GM10266 (cell line): ENCODE measurements at regions not wholly inside any gene's neighbourhood (a gene's known extent, or its start where the extent isn't known, plus 50 kb on each side); places are given as distances from the start of the nearest gene placed in this dataset.
"Not testable (repeated sequence)": the region's sequence is repeated elsewhere in the genome, so short reads cannot be mapped to it uniquely, and the experiment has no call there.

Source experiments
- DNase-seq: peaks from one replicate; pipeline ENCODE4 v3.0.0; 2012; ENCODE audit errors: extremely low spot score
- CTCF ChIP-seq: IDR thresholded peaks from 2 replicates; pipeline ENCODE4 v1.5.1; 2012; ENCODE audit warnings: mild to moderate bottlenecking, low read depth; ENCODE audit not compliant: control insufficient read depth, insufficient read depth; ENCODE audit errors: missing control alignments

DNA sequence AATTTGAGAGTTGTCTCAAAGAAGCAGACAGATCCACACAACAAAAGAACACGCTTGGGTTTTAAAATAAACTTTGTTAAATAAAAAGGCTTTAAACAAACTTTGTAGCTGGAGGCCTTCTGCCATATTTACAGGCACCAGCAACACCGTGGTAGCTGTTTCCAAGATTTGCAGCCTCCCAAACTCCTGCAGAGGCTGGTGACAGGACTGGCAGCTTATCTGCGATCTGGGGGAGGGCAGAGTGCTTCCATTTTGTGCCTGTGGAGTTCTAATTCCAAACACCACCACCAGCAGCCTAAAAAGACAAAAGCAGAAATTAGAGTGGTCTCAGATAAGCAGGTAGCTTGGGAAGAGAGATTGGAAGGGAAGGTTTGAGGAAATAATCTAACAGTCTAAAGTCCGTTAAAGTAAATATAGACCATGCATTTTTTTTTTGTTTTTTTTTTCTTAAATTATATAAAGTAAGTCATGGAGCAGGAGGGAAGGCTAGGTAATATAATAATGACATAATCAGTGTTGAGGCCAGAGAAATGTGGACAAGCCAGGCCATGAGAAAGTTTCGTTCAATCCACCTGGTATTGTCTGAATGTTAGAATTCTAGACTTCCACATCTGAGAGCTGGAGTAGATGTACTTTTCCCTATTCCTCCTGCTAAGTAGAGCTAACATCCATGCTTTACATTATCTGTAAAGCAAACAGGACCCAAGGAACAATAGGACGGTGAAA is 69.6 kb upstream of the TMEM132D start:
- DNase-seq: no peak
- TF ChIP-seq CTCF: no peak

GRCh38 chr12:129984106-129984505 is 80.3 kb upstream of the TMEM132D start:
- DNase-seq: no peak
- TF ChIP-seq CTCF: no peak

DNA sequence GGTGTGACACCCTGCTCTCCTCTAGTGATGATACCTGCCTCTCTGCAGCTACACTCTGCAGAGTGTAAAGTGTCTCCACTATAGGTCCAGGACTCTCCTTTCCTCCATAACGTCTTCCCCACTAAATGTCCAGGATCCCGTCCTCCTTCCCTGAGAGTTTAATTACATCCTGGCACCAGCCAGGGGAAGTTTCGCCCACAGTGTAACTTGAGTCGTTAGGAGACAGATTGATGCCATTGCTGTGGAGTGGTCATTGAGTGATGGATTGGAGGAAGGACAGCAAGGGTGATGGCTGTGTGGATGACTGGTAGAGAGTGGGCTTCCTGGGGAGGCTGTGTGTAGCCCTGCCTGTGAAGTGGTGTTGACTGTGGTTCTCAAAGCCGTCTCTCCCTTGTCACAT is 84.0 kb upstream of the TMEM132D start:
- no peak for DNase-seq
- TF ChIP-seq CTCF: no peak

GRCh38 chr12:129994634-129995033 is 90.8 kb upstream of the TMEM132D start:
- no peak for DNase-seq
- no peak for TF ChIP-seq CTCF

DNA sequence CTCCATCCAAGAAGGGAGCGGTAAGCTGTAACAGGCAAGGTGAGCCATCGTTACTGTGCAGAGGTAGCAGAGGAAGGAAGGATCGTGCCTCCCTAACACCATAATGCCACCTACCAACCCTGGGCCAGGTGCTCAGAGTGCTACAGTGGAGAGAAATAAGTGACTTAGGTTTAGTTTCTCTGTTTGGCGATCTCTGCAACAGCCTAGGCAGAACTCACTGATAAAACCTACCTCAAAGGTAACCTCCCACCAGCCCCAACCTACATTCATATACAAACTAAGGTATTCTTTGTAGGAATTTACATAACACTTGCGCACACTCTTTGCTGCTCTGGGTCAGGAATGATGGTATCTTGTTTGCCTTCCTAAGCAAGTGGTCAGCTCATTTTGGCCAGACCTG is 93.4 kb upstream of the TMEM132D start:
- no peak for TF ChIP-seq CTCF
- DNase-seq: no peak

DNA sequence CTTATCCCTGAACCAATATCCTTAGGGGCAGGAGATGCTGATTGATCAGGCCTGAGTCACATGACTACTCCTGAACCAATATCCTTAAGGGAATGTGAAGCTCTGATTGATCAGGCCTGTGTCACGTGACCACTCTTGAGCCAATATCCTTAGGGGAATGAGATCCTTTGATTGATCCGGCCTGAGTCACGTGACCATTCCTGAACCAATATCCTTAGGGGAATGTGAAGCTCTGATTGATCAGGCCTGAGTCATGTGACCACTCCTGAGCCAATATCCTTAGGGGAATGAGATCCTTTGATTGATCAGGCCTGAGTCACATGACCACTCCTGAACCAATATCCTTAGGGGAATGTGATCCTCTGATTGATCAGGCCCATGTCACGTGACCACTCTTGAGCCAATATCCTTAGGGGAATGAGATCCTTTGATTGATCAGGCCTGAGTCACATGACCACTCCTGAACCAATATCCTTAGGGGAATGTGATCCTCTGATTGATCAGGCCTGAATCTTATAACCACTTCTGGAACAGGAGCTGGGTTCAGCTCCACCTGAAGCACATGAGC is 100.6 kb upstream of the TMEM132D start:
- not testable (repeated sequence) for DNase-seq

DNA sequence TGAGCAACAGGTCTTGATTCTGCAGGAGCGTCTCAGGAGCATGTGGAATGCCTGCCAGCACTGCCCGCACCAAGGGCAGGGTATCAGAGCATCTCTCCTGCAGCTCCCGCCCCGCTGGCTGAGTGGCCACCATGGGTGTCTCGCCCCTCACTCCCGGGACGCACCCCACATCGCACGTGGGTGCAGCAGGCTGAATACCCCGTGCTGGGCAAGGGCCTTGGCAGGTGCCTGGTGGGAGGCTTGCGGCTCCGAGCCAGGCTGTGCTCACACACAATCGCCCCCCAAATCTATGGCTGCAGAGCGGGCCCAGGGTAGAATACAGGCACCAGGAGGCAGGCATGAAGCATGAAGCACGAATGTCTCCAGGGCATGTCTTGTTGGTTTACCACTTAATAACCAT is 103.9 kb upstream of the TMEM132D start:
- DNase-seq: no peak
- no peak for TF ChIP-seq CTCF
